ENCODE measurements at regions not wholly inside any gene's neighbourhood (a gene's known extent, or its start where the extent isn't known, plus 50 kb on each side); places are given as distances from the start of the nearest gene placed in this dataset.

DNA sequence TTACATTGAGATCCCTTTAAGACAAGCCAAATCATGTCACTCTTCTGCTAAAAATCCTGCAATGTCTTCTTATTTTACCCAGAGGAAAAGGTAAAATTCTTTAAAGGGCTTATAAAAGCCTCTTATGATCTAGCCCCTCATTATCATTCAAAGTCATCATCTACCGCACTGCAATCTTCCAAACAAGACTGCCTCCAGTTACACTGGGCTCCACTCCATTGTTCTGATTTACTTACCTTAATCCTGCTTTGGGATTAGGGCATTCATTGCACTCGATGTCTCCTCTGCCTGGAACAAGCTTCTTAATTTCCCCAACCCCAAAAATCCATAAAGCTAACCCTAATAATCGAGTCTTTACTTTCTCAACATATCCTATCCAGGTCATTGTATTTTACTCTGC, 269.1 kb downstream of the PCDH18 start:
- TF ChIP-seq USF1 (IDR thresholded peaks at IDR 0.05) (no peak), TAF1 (IDR thresholded peaks at IDR 0.05; ENCODE audit: low read depth) (no peak), FOXM1 (IDR thresholded peaks at IDR 0.05; ENCODE audit: borderline replicate concordance, low read depth) (no peak), CEBPB (IDR thresholded peaks at IDR 0.05) (no peak), ZBTB7A (IDR thresholded peaks at IDR 0.05; ENCODE audit: low read depth) (no peak), REST (IDR thresholded peaks at IDR 0.05; ENCODE audit: low read depth) (no peak), TCF12 (IDR thresholded peaks at IDR 0.05; ENCODE audit: low read depth) (no peak), YY1 (IDR thresholded peaks at IDR 0.05; ENCODE audit: low read depth) (no peak), EP300 (IDR thresholded peaks at IDR 0.05; ENCODE audit: borderline replicate concordance) (no peak), RAD21 (IDR thresholded peaks at IDR 0.05; ENCODE audit: low read depth) (no peak), MAX (IDR thresholded peaks at IDR 0.05) (no peak), TEAD4 (IDR thresholded peaks at IDR 0.05) (no peak), CREB1 (IDR thresholded peaks at IDR 0.05; ENCODE audit: low read depth) (no peak), EGR1 (IDR thresholded peaks at IDR 0.05) (no peak)

Measured in Ishikawa (cell line).